H1 (cell line): ENCODE measurements at regions not wholly inside any gene's neighbourhood (a gene's known extent, or its start where the extent isn't known, plus 50 kb on each side); places are given as distances from the start of the nearest gene placed in this dataset.

ENCODE experiments used
- BRCA1 ChIP-seq: IDR thresholded peaks from 2 replicates; pipeline ENCODE4 v1.6.1; 2012; ENCODE audit warnings: low read depth, low read length, improper control_type of control experiment
- GTF2F1 ChIP-seq: IDR thresholded peaks from 2 replicates; pipeline ENCODE4 v1.6.1; 2012; ENCODE audit warnings: low read depth, low read length, improper control_type of control experiment, borderline replicate concordance
- NANOG ChIP-seq: IDR thresholded peaks from 2 replicates; pipeline ENCODE4 v1.6.1; 2011; ENCODE audit warnings: low read length, low read depth, mild to moderate bottlenecking, inconsistent platforms; ENCODE audit not compliant: insufficient read depth, poor library complexity, severe bottlenecking
- NRF1 ChIP-seq: IDR thresholded peaks from 2 replicates; pipeline ENCODE4 v1.6.1; 2011; ENCODE audit warnings: mild to moderate bottlenecking, low read depth, low read length, improper control_type of control experiment
- RBBP5 ChIP-seq: IDR thresholded peaks from 2 replicates; pipeline ENCODE4 v1.7.1; 2012; ENCODE audit warnings: low read depth, mild to moderate bottlenecking, inconsistent platforms, low read length, moderate library complexity, borderline replicate concordance
- RNF2 ChIP-seq: fragments of 200-900, 300-1000 bp; sonication (generic); IDR thresholded peaks from 2 replicates; pipeline ENCODE4 v1.7.1; 2016; ENCODE audit warnings: borderline replicate concordance, low read depth, mild to moderate bottlenecking, antibody characterized with exemption, low read length; ENCODE audit not compliant: poor library complexity, severe bottlenecking; ENCODE audit errors: missing control alignments
- YY1 ChIP-seq: IDR thresholded peaks from 2 replicates; pipeline ENCODE4 v1.6.1; 2011; ENCODE audit warnings: low read depth, mild to moderate bottlenecking, low read length
- ZNF274 ChIP-seq: IDR thresholded peaks from 2 replicates; pipeline ENCODE4 v1.7.0; 2012; ENCODE audit warnings: low read length, borderline replicate concordance; ENCODE audit errors: extremely low read depth
- TF ChIP-seq, protein P1 (sequence below): fragments of 300-600 bp; sonication (generic); IDR thresholded peaks from 2 replicates; pipeline ENCODE4 v1.7.1; 2012; ENCODE audit warnings: low read length, moderate library complexity, mild to moderate bottlenecking, inconsistent platforms; ENCODE audit not compliant: insufficient replicate concordance
- TF ChIP-seq, protein P2 (sequence below): IDR thresholded peaks from 2 replicates; pipeline ENCODE4 v1.6.1; 2011; ENCODE audit warnings: low read depth, mild to moderate bottlenecking, low read length; ENCODE audit not compliant: insufficient read depth

DNA sequence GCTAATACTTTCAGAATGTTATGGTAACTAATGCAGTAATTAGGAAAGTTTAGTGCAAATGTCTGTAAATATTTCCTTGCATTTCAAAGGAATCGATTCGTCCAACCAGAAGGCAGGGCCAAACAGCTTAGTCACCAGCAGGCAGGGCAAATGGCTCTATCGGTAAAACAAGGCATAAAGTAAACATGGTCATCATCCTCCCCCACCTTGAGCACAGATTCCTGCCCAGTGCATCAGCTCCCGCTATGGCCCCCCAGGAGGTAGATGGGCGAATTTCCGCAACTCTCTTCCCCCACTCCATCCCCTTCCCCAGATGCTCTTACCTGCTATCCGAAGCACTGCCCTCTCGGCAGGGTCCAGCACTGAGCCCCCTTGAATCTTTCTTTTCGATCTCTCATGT is 103.8 kb upstream of the BEND6 start (continued):
- TF ChIP-seq, protein P1, sequence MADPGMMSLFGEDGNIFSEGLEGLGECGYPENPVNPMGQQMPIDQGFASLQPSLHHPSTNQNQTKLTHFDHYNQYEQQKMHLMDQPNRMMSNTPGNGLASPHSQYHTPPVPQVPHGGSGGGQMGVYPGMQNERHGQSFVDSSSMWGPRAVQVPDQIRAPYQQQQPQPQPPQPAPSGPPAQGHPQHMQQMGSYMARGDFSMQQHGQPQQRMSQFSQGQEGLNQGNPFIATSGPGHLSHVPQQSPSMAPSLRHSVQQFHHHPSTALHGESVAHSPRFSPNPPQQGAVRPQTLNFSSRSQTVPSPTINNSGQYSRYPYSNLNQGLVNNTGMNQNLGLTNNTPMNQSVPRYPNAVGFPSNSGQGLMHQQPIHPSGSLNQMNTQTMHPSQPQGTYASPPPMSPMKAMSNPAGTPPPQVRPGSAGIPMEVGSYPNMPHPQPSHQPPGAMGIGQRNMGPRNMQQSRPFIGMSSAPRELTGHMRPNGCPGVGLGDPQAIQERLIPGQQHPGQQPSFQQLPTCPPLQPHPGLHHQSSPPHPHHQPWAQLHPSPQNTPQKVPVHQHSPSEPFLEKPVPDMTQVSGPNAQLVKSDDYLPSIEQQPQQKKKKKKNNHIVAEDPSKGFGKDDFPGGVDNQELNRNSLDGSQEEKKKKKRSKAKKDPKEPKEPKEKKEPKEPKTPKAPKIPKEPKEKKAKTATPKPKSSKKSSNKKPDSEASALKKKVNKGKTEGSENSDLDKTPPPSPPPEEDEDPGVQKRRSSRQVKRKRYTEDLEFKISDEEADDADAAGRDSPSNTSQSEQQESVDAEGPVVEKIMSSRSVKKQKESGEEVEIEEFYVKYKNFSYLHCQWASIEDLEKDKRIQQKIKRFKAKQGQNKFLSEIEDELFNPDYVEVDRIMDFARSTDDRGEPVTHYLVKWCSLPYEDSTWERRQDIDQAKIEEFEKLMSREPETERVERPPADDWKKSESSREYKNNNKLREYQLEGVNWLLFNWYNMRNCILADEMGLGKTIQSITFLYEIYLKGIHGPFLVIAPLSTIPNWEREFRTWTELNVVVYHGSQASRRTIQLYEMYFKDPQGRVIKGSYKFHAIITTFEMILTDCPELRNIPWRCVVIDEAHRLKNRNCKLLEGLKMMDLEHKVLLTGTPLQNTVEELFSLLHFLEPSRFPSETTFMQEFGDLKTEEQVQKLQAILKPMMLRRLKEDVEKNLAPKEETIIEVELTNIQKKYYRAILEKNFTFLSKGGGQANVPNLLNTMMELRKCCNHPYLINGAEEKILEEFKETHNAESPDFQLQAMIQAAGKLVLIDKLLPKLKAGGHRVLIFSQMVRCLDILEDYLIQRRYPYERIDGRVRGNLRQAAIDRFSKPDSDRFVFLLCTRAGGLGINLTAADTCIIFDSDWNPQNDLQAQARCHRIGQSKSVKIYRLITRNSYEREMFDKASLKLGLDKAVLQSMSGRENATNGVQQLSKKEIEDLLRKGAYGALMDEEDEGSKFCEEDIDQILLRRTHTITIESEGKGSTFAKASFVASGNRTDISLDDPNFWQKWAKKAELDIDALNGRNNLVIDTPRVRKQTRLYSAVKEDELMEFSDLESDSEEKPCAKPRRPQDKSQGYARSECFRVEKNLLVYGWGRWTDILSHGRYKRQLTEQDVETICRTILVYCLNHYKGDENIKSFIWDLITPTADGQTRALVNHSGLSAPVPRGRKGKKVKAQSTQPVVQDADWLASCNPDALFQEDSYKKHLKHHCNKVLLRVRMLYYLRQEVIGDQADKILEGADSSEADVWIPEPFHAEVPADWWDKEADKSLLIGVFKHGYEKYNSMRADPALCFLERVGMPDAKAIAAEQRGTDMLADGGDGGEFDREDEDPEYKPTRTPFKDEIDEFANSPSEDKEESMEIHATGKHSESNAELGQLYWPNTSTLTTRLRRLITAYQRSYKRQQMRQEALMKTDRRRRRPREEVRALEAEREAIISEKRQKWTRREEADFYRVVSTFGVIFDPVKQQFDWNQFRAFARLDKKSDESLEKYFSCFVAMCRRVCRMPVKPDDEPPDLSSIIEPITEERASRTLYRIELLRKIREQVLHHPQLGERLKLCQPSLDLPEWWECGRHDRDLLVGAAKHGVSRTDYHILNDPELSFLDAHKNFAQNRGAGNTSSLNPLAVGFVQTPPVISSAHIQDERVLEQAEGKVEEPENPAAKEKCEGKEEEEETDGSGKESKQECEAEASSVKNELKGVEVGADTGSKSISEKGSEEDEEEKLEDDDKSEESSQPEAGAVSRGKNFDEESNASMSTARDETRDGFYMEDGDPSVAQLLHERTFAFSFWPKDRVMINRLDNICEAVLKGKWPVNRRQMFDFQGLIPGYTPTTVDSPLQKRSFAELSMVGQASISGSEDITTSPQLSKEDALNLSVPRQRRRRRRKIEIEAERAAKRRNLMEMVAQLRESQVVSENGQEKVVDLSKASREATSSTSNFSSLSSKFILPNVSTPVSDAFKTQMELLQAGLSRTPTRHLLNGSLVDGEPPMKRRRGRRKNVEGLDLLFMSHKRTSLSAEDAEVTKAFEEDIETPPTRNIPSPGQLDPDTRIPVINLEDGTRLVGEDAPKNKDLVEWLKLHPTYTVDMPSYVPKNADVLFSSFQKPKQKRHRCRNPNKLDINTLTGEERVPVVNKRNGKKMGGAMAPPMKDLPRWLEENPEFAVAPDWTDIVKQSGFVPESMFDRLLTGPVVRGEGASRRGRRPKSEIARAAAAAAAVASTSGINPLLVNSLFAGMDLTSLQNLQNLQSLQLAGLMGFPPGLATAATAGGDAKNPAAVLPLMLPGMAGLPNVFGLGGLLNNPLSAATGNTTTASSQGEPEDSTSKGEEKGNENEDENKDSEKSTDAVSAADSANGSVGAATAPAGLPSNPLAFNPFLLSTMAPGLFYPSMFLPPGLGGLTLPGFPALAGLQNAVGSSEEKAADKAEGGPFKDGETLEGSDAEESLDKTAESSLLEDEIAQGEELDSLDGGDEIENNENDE = no peak
- TF ChIP-seq, protein P2, sequence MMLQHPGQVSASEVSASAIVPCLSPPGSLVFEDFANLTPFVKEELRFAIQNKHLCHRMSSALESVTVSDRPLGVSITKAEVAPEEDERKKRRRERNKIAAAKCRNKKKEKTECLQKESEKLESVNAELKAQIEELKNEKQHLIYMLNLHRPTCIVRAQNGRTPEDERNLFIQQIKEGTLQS = no peak
- TF ChIP-seq GTF2F1 (no peak), RBBP5 (peak; percentile 99), NANOG (peak; percentile 18), ZNF274 (no peak), BRCA1 (no peak), NRF1 (no peak), YY1 (0 out of 2 replicates have a peak, but pooled peaks have one; percentile 70), RNF2 (no peak)
